Calu3 (cell line): ENCODE measurements at regions not wholly inside any gene's neighbourhood (a gene's known extent, or its start where the extent isn't known, plus 50 kb on each side); places are given as distances from the start of the nearest gene placed in this dataset.
A peak's percentile ranks its signal among the peaks of the same experiment; 100 is the strongest.
"Not testable (repeated sequence)": the region's sequence is repeated elsewhere in the genome, so short reads cannot be mapped to it uniquely, and the experiment has no call there.

Source experiments
- BruUV-seq: library from RNA; stranded (reverse); fragments of 400-500 nt; replicated peaks from 2 replicates; lab custom pipeline; 2021; lab: Mats Ljungman, UMichigan
- CTCF ChIA-PET: fragments of 300-600 bp; sonication (Branson Sonifier 250); formaldehyde crosslinking; loops from one replicate; lab custom pipeline; 2022; ENCODE audit warnings: antibody characterized with exemption; lab: Charles Lee
- DNase-seq: peaks from one replicate; pipeline ENCODE4 v3.0.0; 2022
- H3K27ac Mint-ChIP-seq: one replicate; pipeline ENCODE4 v1.8.0; 2022; ENCODE audit warnings: mixed read lengths; ENCODE audit not compliant: unreplicated experiment
- H3K27me3 Mint-ChIP-seq: one replicate; pipeline ENCODE4 v1.8.0; 2022; ENCODE audit warnings: mixed read lengths; ENCODE audit not compliant: unreplicated experiment
- H3K36me3 Mint-ChIP-seq: one replicate; pipeline ENCODE4 v1.8.0; 2022; ENCODE audit warnings: mild to moderate bottlenecking, moderate library complexity, mixed read lengths; ENCODE audit not compliant: insufficient read depth, unreplicated experiment
- H3K4me1 Mint-ChIP-seq: one replicate; pipeline ENCODE4 v1.8.0; 2022; ENCODE audit warnings: mild to moderate bottlenecking, low read depth, mixed read lengths; ENCODE audit not compliant: unreplicated experiment
- H3K4me3 Mint-ChIP-seq: one replicate; pipeline ENCODE4 v1.8.0; 2022; ENCODE audit warnings: mild to moderate bottlenecking, low read depth, moderate library complexity, mixed read lengths; ENCODE audit not compliant: unreplicated experiment
- H3K9me3 Mint-ChIP-seq: one replicate; pipeline ENCODE4 v1.8.0; 2022; ENCODE audit warnings: low read depth, mixed read lengths; ENCODE audit not compliant: unreplicated experiment
- intact Hi-C: fragments of 100-400 bp; cut with micrococcal nuclease; formaldehyde crosslinking; loops from one replicate; pipeline ENCODE4 v1.10.0; 2022; ENCODE audit not compliant: unreplicated experiment
- TF ChIP-seq, protein P1 (sequence below): fragments of 200-600 bp; IDR thresholded peaks from one replicate; pipeline ENCODE4 v1.8.0; 2022; ENCODE audit warnings: antibody characterized with exemption; ENCODE audit not compliant: unreplicated experiment

DNA sequence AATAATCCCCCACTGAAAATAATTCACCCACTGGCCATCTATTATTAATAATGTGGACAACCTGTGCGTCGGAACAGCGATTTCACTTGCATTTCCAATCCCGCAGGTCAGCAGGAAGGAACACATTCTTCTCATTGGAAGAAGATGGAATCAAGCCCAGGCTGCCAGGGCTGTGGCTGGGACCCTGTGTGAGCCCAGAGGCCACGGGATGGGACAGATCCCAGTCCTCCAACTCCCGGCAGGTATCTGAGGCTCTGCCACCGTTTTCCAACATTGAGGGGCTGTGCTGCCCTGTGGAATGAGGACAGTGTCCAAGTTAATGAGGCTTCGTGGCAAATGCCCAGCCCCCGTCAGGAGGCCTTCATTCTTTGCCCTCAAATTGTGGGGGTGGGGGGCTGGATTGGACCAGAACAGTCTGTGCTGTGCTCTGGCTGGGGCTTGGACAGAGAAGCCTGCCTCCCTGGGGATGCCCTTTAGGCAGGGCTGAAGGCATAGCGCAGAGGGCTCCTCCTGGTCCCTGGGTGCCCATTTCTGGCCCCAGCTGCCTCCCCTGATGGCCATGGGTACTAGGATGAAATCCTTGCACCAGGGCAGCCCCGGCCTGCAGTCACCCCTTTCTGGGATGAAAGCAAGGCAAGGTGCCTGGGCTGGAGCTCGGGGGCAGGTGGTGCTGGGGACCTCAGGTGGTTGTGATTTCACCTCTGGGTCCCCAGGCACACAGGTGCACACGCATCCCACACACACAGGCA is 195.0 kb upstream of the PPP1R26 start:
- H3K27ac Mint-ChIP-seq, result no peak overlapping the region
- no TSS peak for BruUV-seq
- DNase-seq, result no peak
- CTCF ChIA-PET, result no interaction called here
- H3K4me1 Mint-ChIP-seq, result no peaks in the 10 kb centered on the region
- TF ChIP-seq, protein P1, sequence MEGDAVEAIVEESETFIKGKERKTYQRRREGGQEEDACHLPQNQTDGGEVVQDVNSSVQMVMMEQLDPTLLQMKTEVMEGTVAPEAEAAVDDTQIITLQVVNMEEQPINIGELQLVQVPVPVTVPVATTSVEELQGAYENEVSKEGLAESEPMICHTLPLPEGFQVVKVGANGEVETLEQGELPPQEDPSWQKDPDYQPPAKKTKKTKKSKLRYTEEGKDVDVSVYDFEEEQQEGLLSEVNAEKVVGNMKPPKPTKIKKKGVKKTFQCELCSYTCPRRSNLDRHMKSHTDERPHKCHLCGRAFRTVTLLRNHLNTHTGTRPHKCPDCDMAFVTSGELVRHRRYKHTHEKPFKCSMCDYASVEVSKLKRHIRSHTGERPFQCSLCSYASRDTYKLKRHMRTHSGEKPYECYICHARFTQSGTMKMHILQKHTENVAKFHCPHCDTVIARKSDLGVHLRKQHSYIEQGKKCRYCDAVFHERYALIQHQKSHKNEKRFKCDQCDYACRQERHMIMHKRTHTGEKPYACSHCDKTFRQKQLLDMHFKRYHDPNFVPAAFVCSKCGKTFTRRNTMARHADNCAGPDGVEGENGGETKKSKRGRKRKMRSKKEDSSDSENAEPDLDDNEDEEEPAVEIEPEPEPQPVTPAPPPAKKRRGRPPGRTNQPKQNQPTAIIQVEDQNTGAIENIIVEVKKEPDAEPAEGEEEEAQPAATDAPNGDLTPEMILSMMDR, result no peak
- peaks cover 21% of the 10 kb centered on the region for H3K27me3 Mint-ChIP-seq
- peaks cover 5% of the 10 kb centered on the region for H3K36me3 Mint-ChIP-seq
- H3K9me3 Mint-ChIP-seq, result peaks cover 4% of the 10 kb centered on the region
- intact Hi-C loops, result no loop called here
- no peak overlapping the region for H3K4me3 Mint-ChIP-seq

DNA sequence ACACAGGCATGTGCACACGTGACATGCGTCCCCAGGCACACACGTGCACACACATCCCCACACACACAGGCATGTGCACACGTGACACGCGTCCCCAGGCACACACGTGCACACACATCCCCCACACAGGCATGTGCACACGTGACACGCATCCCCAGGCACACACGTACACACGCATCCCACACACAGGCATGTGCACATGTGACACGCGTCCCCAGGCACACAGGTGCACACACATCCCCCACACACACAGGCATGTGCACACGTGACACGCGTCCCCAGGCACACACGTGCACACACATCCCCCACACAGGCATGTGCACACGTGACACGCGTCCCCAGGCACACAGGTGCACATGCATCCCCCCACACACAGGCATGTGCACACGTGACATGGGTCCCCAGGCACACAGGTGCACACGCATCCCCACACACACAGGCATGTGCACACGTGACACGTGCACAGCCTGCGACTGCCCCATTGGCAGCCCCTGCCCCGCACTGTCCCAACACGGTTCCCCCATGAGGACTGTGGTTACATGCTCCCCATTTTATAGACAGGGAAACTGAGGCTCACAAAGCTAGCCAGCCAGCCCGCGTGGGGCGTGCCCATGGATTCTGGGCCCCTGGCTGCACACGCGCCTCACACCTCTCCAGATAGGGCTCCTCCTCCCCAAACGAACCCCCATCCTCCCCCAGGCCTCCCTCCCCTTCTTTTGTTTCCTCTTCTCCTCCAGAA is 193.2 kb upstream of the PPP1R26 start:
- BruUV-seq, H3K4me1 Mint-ChIP-seq, DNase-seq, intact Hi-C loops, H3K27ac Mint-ChIP-seq, CTCF ChIA-PET, H3K36me3 Mint-ChIP-seq, H3K4me3 Mint-ChIP-seq, H3K9me3 Mint-ChIP-seq: not testable (repeated sequence)
- H3K27me3 Mint-ChIP-seq, result peaks cover 22% of the 10 kb centered on the region

DNA sequence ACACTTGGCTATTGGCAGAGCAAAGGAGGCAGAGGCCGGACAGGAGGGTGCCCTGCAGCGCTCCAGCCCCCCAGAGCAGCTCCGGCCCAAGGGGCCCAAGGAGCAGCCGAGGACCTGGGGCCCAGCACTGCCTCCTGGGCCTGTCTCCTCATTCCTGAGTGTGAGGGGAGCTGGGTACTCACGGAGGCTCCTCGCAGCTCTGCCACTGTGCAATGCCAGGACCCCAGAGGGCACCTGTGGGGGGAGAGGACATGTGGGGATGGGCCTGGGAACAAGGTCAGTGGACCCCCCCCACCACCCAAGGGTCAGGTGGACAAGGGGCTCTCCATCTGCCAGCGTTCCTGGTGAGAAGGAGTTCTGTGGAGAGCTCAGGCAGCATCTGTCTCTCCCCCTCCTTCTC is 192.6 kb upstream of the PPP1R26 start:
- BruUV-seq, result no TSS peak
- intact Hi-C loops, result no loop called here
- no peak for DNase-seq
- peaks cover 28% of the 10 kb centered on the region for H3K27me3 Mint-ChIP-seq
- peaks cover 6% of the 10 kb centered on the region for H3K9me3 Mint-ChIP-seq
- H3K4me3 Mint-ChIP-seq, result no peak overlapping the region
- peaks cover 3% of the 10 kb centered on the region for H3K36me3 Mint-ChIP-seq
- TF ChIP-seq, protein P1, result no peak
- no peaks in the 10 kb centered on the region for H3K4me1 Mint-ChIP-seq
- peak overlapping the region; percentile 10 for H3K27ac Mint-ChIP-seq
- CTCF ChIA-PET, result no interaction called here

DNA sequence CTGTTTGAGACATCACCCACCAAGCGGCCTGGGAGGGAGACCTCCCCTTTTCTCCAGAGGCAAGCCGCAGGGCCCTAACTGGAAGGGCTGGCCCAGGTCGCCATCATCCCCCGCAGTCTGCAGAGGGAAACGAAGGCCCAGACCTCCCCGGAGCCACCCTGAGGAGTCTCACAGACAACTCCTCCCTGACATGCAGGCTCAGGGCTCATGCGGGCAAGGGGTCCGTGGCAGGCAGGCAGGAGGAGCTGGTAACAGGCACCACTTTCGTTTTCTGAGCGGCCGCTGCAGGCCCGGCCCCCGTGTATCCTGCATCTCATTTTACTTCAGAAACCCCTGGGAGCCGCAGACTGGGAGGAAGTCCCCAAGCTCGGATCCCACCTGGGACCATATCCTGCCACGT is 192.0 kb upstream of the PPP1R26 start:
- intact Hi-C loops, result no loop called here
- no TSS peak for BruUV-seq
- DNase-seq, result no peak
- H3K4me1 Mint-ChIP-seq, result no peaks in the 10 kb centered on the region
- peak overlapping the region; percentile 10 for H3K27ac Mint-ChIP-seq
- H3K9me3 Mint-ChIP-seq, result peaks cover 6% of the 10 kb centered on the region
- no peaks in the 10 kb centered on the region for H3K36me3 Mint-ChIP-seq
- CTCF ChIA-PET, result no interaction called here
- TF ChIP-seq, protein P1, result no peak
- H3K27me3 Mint-ChIP-seq, result peaks cover 32% of the 10 kb centered on the region
- H3K4me3 Mint-ChIP-seq, result no peak overlapping the region

DNA sequence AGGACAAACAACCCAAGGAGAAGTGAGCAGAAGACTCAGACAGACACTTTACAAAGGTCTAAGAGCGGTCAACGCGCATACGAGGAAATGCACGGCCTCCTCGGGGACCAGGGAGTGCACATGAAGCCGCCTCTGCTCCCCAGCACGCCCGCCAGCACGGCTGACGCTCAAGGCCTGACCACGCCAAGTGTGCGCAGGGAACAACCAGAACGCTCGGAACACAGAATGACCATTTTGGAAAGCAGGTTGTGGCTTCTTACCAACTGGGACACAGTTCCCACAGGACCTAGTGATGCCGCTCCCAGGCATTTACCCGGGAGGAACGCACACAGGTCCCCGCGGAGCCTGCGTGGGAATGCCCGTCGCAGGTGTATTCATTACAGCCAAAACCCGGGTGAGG is 191.5 kb upstream of the PPP1R26 start:
- TF ChIP-seq, protein P1, result no peak
- H3K27ac Mint-ChIP-seq, result no peak overlapping the region
- DNase-seq, result no peak
- H3K9me3 Mint-ChIP-seq, result peaks cover 6% of the 10 kb centered on the region
- CTCF ChIA-PET, result no interaction called here
- no peaks in the 10 kb centered on the region for H3K4me1 Mint-ChIP-seq
- H3K36me3 Mint-ChIP-seq, result no peaks in the 10 kb centered on the region
- no TSS peak for BruUV-seq
- H3K27me3 Mint-ChIP-seq, result peaks cover 32% of the 10 kb centered on the region
- no peak overlapping the region for H3K4me3 Mint-ChIP-seq
- intact Hi-C loops, result no loop called here
